ENCODE measurements at regions not wholly inside any gene's neighbourhood (a gene's known extent, or its start where the extent isn't known, plus 50 kb on each side); places are given as distances from the start of the nearest gene placed in this dataset.

GRCh38 chr5:51644976-51645375, 261.7 kb downstream of the ISL1 start:
- Histone ChIP-seq H3K79me2 (ENCODE audit: insufficient read depth) (no peaks in the 10 kb centered on the region), H3K9me2 (no peaks in the 10 kb centered on the region; the same call in 1 of the 2 replicates), H3K27me3 (ENCODE audit: insufficient read depth) (no peaks in the 10 kb centered on the region), H3K9me3 (no peaks in the 10 kb centered on the region), H2AFZ (ENCODE audit: low read depth) (no peak overlapping the region), H3K4me1 (ENCODE audit: control insufficient read depth in 1 of 2, insufficient read depth in 2 of 2, low read depth in 1 of 2, low read length in 1 of 2) (no peaks in the 10 kb centered on the region; a peak in 1 of 4 replicates), H3K4me3 (ENCODE audit: low read depth in 2 of 2, low read length in 1 of 2) (no peak overlapping the region), H3K9ac (no peak overlapping the region), H3F3A (replicated peaks; ENCODE audit: insufficient read depth) (no peaks in the 10 kb centered on the region), H4K20me1 (ENCODE audit: insufficient read depth) (no peaks in the 10 kb centered on the region), H3K27ac (ENCODE audit: low read depth in 2 of 2, low read length in 1 of 2) (no peak overlapping the region), H3K36me3 (replicated peaks in 1 of 2; ENCODE audit: control insufficient read depth in 1 of 2, insufficient read depth in 2 of 2, low read length in 1 of 2) (no peaks in the 10 kb centered on the region), H3K4me2 (no peak overlapping the region)
- 81% methylated on average over 2 of the region's 2 CpGs for WGBS (ENCODE audit: low lambda C conversion rate)
- TF ChIP-seq RXRA (IDR thresholded peaks at IDR 0.05; ENCODE audit: borderline replicate concordance, low read depth) (no peak), POLR2AphosphoS5 (IDR thresholded peaks at IDR 0.05; ENCODE audit: low read depth, low read length) (no peak), TEAD4 (IDR thresholded peaks at IDR 0.05; ENCODE audit: borderline replicate concordance, insufficient read depth) (no peak), USF1 (IDR thresholded peaks at IDR 0.05; ENCODE audit: borderline replicate concordance, low read depth) (no peak), TAF1 (IDR thresholded peaks at IDR 0.05; ENCODE audit: borderline replicate concordance, low read depth, low read length) (no peak), FOXJ3 (CRISPR knock-in tag; IDR thresholded peaks at IDR 0.05) (no peak), JUND (IDR thresholded peaks at IDR 0.05) (no peak), MXI1 (IDR thresholded peaks at IDR 0.05; ENCODE audit: low read depth, low read length) (no peak), EP300 (IDR thresholded peaks at IDR 0.05; ENCODE audit: borderline replicate concordance in 1 of 2, low read depth in 1 of 2, low read length in 1 of 2) (no peak), GABPA (IDR thresholded peaks at IDR 0.05; ENCODE audit: low read depth) (no peak), MAX (IDR thresholded peaks at IDR 0.05; ENCODE audit: low read depth) (no peak), ZBTB33 (IDR thresholded peaks at IDR 0.05; ENCODE audit: borderline replicate concordance, low read depth) (no peak), GATA2 (CRISPR knock-in tag; IDR thresholded peaks at IDR 0.05) (no peak), YY1 (IDR thresholded peaks at IDR 0.05; ENCODE audit: low read depth) (no peak), SIN3A (IDR thresholded peaks at IDR 0.05; ENCODE audit: borderline replicate concordance, low read depth, low read length) (no peak), MEF2A (IDR thresholded peaks at IDR 0.05; ENCODE audit: borderline replicate concordance, low read depth) (no peak), CTCF (IDR thresholded peaks at IDR 0.05) (no peak)
- ChIA-PET CTCF (no interaction called here), POLR2A (no interaction called here)
- DNase-seq: no peak

All from SK-N-SH (cell line).